Cardiac muscle cell (in vitro differentiated cells and primary cell): ENCODE measurements at regions not wholly inside any gene's neighbourhood (a gene's known extent, or its start where the extent isn't known, plus 50 kb on each side); places are given as distances from the start of the nearest gene placed in this dataset.
A peak's percentile ranks its signal among the peaks of the same experiment; 100 is the strongest.

Source experiments
- DNase-seq, 2 donors: peaks; one replicate each; pipeline versions ENCODE4 v3.0.0 to v3.0.0-alpha.2; 2010 to 2017; ENCODE audit warnings: low read depth in 1 of 2, low spot score in 1 of 2
- H3K27ac ChIP-seq: fragments of 200-600 bp; sonication (generic); 2 replicates; pipeline ENCODE4 v1.5.1; 2016
- H3K27me3 ChIP-seq: fragments of 200-600 bp; sonication (generic); 2 replicates; pipeline ENCODE4 v1.6.0; 2016; ENCODE audit warnings: control low read depth
- H3K36me3 ChIP-seq: fragments of 200-600 bp; sonication (generic); 2 replicates; pipeline ENCODE4 v1.5.1; 2016; ENCODE audit warnings: control low read depth
- H3K4me1 ChIP-seq: fragments of 200-600 bp; sonication (generic); 2 replicates; pipeline ENCODE4 v1.8.1; 2017; ENCODE audit warnings: low read depth, mild to moderate bottlenecking, mixed run types
- H3K4me3 ChIP-seq: fragments of 200-600 bp; sonication (generic); 2 replicates; pipeline ENCODE4 v1.5.1; 2016; ENCODE audit warnings: mild to moderate bottlenecking
- H3K9me3 ChIP-seq: fragments of 200-600 bp; sonication (generic); 2 replicates; pipeline ENCODE4 v1.5.1; 2017; ENCODE audit warnings: low read depth, mild to moderate bottlenecking, control low read depth
- TF ChIP-seq, protein P1 (sequence below): IDR thresholded peaks from 2 replicates; pipeline ENCODE4 v1.5.1; 2012; ENCODE audit warnings: low read depth, mild to moderate bottlenecking, low read length

DNA sequence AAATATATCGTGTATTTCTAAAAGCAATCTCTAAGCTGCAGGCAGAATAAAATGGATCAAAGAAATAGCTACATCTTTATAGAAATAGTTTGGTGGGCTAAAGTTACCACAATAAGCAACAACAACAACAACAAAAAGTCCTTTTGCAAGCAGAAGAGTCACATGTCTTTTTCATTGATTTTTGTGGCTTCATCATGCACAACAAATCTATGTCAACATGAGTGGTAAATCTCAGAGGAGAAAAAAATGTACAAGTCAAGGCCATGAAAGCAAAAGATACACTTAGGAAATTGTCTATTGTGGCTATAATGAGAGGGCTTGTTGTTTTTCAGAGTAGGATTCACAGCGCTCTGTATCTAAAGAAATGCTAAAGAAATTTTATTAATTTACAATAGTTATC, 269.7 kb downstream of the GRB14 start:
- no peaks in the 10 kb centered on the region for H3K4me1 ChIP-seq
- DNase-seq = no peak
- TF ChIP-seq, protein P1, sequence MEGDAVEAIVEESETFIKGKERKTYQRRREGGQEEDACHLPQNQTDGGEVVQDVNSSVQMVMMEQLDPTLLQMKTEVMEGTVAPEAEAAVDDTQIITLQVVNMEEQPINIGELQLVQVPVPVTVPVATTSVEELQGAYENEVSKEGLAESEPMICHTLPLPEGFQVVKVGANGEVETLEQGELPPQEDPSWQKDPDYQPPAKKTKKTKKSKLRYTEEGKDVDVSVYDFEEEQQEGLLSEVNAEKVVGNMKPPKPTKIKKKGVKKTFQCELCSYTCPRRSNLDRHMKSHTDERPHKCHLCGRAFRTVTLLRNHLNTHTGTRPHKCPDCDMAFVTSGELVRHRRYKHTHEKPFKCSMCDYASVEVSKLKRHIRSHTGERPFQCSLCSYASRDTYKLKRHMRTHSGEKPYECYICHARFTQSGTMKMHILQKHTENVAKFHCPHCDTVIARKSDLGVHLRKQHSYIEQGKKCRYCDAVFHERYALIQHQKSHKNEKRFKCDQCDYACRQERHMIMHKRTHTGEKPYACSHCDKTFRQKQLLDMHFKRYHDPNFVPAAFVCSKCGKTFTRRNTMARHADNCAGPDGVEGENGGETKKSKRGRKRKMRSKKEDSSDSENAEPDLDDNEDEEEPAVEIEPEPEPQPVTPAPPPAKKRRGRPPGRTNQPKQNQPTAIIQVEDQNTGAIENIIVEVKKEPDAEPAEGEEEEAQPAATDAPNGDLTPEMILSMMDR = no peak

DNA sequence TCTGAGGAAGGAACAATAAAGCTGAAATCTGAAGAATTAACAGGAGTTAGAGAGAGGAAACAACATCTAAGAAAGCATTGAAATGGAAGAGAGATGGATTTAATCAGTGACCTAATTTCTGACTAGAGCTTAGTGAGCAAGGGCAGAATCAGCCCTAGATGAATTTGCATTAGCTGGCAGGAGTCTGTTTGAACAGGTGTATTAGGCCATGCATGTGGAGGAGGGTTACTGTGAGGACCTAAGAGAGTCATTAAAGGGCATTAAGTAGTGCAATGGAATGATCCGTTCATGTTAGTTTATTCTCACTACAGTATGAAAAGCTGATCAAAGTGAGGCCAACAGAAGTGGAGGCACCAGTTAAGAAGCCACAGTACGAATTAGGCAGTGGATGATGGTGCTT, 285.3 kb downstream of the GRB14 start:
- Histone ChIP-seq H3K4me3 (no peak overlapping the region), H3K27me3 (no peaks in the 10 kb centered on the region), H3K9me3 (no peaks in the 10 kb centered on the region), H3K36me3 (no peaks in the 10 kb centered on the region), H3K27ac (no peak overlapping the region), H3K4me1 (no peaks in the 10 kb centered on the region)
- DNase-seq = no peak
- TF ChIP-seq, protein P1 = no peak

More for the DNA sequence above, 269.7 kb downstream of the GRB14 start:
- Histone ChIP-seq H3K36me3 (no peaks in the 10 kb centered on the region), H3K27ac (no peak overlapping the region), H3K9me3 (no peaks in the 10 kb centered on the region), H3K4me3 (no peak overlapping the region), H3K27me3 (no peaks in the 10 kb centered on the region)

DNA sequence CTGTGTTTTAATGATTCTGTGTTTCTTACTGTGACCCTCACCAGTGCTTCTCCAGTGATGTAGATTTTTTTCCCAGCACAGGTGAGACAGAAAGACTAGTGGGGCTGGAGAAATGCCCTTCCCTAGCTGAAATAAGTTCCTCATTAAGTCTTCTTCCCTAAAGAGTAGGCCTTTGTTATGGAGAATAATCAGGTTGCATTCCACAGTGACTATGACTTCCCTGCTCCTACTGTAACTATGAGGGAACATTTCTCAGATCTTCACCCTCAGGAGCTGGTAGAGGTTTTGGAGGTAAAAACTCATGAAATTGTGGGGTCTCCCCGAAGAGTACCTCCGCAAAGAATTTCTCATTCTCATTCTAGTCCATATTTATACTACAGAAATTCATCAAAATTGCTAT, 286.2 kb downstream of the GRB14 start:
- DNase-seq = no peak
- Histone ChIP-seq H3K36me3 (no peaks in the 10 kb centered on the region), H3K9me3 (no peaks in the 10 kb centered on the region), H3K4me3 (no peak overlapping the region), H3K27me3 (no peaks in the 10 kb centered on the region), H3K27ac (no peak overlapping the region), H3K4me1 (no peaks in the 10 kb centered on the region)
- TF ChIP-seq, protein P1 = no peak

DNA sequence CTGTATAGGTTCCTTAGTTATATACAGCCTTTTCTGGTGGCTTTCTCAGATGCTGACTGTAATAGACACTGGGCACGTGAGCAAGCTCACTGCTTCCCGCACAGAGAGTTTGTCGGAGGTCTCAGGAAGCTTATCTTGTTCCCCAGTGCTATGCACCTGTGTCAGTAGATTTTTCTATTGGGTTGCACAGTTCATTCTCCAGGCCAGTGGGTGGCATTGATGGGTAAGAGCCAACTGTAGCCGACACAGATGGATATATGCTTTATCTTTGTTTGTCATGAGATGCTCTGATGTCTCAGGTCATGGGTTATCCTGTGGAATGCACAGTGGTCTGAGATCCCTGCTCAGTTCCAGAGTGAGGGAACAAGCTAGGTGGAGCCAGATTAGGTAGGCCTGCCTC, 293.0 kb downstream of the GRB14 start:
- Histone ChIP-seq H3K27me3 (no peaks in the 10 kb centered on the region), H3K4me3 (no peak overlapping the region), H3K27ac (no peak overlapping the region), H3K36me3 (no peaks in the 10 kb centered on the region), H3K4me1 (no peaks in the 10 kb centered on the region), H3K9me3 (no peaks in the 10 kb centered on the region)
- TF ChIP-seq, protein P1 = no peak
- no peak for DNase-seq

DNA sequence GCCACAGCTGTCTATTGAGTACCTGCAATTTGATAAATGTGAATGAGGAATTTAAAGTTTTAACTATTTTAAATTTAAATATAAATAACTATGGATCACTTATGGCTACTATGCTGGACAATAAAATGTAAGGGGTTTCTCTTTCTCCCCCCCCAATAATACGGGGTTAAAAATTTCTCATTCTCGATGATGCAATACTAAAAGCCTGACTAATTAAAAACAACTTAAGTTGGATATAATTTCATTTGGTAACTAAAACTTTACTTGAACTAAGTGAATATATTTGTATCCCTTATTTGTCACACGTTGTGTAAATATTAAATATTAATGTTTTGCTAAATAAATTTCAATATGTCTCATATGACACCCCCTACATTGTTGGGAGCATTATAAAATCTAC, 297.3 kb downstream of the GRB14 start:
- TF ChIP-seq, protein P1 = no peak
- H3K27me3 ChIP-seq = no peaks in the 10 kb centered on the region
- H3K9me3 ChIP-seq = no peaks in the 10 kb centered on the region
- no peaks in the 10 kb centered on the region for H3K36me3 ChIP-seq
- H3K4me1 ChIP-seq = no peaks in the 10 kb centered on the region
- H3K27ac ChIP-seq = no peak overlapping the region
- no peak for DNase-seq
- no peak overlapping the region for H3K4me3 ChIP-seq

DNA sequence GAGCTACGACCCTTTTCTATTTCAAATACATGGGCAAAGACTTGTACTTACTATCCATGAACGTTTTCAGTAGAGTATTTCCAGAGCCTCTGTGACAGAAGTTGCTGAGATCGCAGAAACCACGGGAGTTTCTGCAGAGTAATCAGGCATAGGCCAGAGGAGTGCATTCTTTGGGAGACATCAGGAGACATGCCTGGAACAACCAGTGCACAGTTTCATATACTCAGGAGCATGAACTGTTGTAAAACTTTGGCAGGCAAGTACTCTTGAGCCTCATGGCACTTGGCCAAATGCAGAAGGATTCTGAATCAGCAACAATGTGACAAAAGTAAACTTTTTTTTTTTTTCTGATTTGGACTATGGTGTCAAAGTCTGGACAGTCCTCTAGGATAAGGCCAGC, 307.1 kb downstream of the GRB14 start:
- no peak overlapping the region for H3K27ac ChIP-seq
- no peaks in the 10 kb centered on the region for H3K27me3 ChIP-seq
- H3K4me1 ChIP-seq = peaks cover 5% of the 10 kb centered on the region
- no peaks in the 10 kb centered on the region for H3K36me3 ChIP-seq
- peak; percentile 4 to 29 for DNase-seq
- no peaks in the 10 kb centered on the region for H3K9me3 ChIP-seq
- TF ChIP-seq, protein P1 = no peak
- H3K4me3 ChIP-seq = no peak overlapping the region
